Panc1 (cell line): ENCODE measurements at regions not wholly inside any gene's neighbourhood (a gene's known extent, or its start where the extent isn't known, plus 50 kb on each side); places are given as distances from the start of the nearest gene placed in this dataset.

ENCODE experiments used
- CTCF ChIP-seq: fragments of 450-650 bp; IDR thresholded peaks from 2 replicates; pipeline ENCODE4 v1.5.1; 2017; ENCODE audit warnings: mild to moderate bottlenecking
- POLR2AphosphoS5 ChIP-seq: IDR thresholded peaks from 2 replicates; pipeline ENCODE4 v1.6.1; 2012; ENCODE audit warnings: mild to moderate bottlenecking, low read depth, low read length, moderate library complexity
- SIN3A ChIP-seq: IDR thresholded peaks from 2 replicates; pipeline ENCODE4 v1.6.1; 2012; ENCODE audit warnings: low read depth, mild to moderate bottlenecking, low read length, moderate library complexity, borderline replicate concordance; ENCODE audit not compliant: insufficient read depth
- TCF7L2 ChIP-seq: IDR thresholded peaks from 2 replicates; pipeline ENCODE4 v1.6.1; 2011; ENCODE audit warnings: mild to moderate bottlenecking, low read depth, low read length, inconsistent platforms

GRCh38 chr20:30168025-30168799 is 1089.3 kb upstream of the DEFB115 start:
- no peak for TF ChIP-seq POLR2AphosphoS5
- no peak for TF ChIP-seq CTCF
- TF ChIP-seq TCF7L2: no peak
- TF ChIP-seq SIN3A: no peak
